Hepatocyte (in vitro differentiated cells): ENCODE measurements at regions not wholly inside any gene's neighbourhood (a gene's known extent, or its start where the extent isn't known, plus 50 kb on each side); places are given as distances from the start of the nearest gene placed in this dataset.
"Not testable (repeated sequence)": the region's sequence is repeated elsewhere in the genome, so short reads cannot be mapped to it uniquely, and the experiment has no call there.

Source experiments
- EZH2 ChIP-seq: fragments of 200-600 bp; sonication (generic); IDR thresholded peaks from 2 replicates; pipeline ENCODE4 v1.6.1; 2016; ENCODE audit warnings: antibody characterized with exemption, mild to moderate bottlenecking, borderline replicate concordance
- TF ChIP-seq, protein P1 (sequence below): fragments of 200-600 bp; sonication (generic); IDR thresholded peaks from 2 replicates; pipeline ENCODE4 v1.5.1; 2016; ENCODE audit warnings: antibody characterized with exemption, mild to moderate bottlenecking; ENCODE audit not compliant: poor library complexity

DNA sequence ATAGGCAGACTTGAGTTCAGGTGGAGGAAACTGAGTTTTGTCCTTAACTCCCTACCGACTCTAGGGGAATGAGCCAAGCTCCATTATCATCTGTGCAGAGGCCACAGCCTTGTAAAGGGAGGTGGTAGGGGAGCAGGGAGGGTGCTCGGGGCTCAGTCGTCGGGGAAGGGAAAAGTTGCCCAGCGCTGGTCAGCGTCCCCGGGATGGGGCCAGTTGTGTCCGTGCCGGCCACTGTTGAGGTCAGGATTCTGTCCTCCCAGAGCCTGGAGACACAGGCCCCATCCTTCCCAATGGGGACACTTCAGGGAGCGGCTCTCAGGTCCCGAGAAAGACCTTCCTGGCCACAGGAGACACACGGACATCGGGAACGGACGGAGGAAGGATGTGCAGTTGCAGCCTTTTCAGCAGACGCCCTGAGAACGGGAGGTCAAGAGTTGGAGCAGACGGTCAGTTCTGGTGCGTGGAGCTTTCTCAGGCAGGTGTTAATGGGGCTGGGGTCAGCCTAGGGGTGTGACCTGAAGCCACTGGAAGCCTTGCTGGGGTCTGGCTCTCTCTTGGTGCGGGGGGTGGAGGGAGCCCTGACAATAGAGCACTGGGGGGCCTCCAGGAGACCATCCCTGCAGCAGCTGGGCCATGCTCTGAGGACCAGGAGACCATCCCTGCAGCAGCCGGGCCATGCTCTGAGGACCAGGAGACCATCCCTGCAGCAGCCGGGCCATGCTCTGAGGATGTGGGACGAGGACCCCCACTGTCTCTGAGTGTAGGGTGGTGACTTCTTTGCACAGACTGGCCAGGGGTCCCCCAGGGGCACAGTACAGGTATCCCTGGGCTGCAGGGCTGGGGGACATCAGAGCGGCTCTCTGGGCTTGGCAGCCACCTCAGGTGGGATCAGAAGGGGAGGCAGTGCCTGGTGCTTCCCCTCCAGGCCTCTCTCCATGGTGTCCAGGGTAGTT is 394.7 kb downstream of the TMEM121 start:
- TF ChIP-seq, protein P1, sequence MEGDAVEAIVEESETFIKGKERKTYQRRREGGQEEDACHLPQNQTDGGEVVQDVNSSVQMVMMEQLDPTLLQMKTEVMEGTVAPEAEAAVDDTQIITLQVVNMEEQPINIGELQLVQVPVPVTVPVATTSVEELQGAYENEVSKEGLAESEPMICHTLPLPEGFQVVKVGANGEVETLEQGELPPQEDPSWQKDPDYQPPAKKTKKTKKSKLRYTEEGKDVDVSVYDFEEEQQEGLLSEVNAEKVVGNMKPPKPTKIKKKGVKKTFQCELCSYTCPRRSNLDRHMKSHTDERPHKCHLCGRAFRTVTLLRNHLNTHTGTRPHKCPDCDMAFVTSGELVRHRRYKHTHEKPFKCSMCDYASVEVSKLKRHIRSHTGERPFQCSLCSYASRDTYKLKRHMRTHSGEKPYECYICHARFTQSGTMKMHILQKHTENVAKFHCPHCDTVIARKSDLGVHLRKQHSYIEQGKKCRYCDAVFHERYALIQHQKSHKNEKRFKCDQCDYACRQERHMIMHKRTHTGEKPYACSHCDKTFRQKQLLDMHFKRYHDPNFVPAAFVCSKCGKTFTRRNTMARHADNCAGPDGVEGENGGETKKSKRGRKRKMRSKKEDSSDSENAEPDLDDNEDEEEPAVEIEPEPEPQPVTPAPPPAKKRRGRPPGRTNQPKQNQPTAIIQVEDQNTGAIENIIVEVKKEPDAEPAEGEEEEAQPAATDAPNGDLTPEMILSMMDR = not testable (repeated sequence)
- TF ChIP-seq EZH2 = not testable (repeated sequence)
